DMS153 (cell line): ENCODE measurements at regions not wholly inside any gene's neighbourhood (a gene's known extent, or its start where the extent isn't known, plus 50 kb on each side); places are given as distances from the start of the nearest gene placed in this dataset.

Experiments used
- DNase-seq: peaks from one replicate; lab custom pipeline; 2025; lab: John Stamatoyannopoulos, UW

GRCh38 chr18:38010037-38010436 is 444.4 kb upstream of the CELF4 start:
- no peak for DNase-seq

- DNase-seq = no peak
These were observed 443.7 kb upstream of the CELF4 start for GRCh38 chr18:38009320-38009719.

GRCh38 chr18:38007676-38008330 is 442.2 kb upstream of the CELF4 start:
- DNase-seq = no peak

GRCh38 chr18:38007026-38007425 is 441.4 kb upstream of the CELF4 start:
- DNase-seq = no peak

GRCh38 chr18:38006541-38006940 is 440.9 kb upstream of the CELF4 start:
- no peak for DNase-seq

- no peak for DNase-seq
These were observed 432.1 kb upstream of the CELF4 start for GRCh38 chr18:37997695-37998094.

GRCh38 chr18:37987901-37988300 is 422.3 kb upstream of the CELF4 start:
- DNase-seq = peak; percentile 99

GRCh38 chr18:37986665-37987064 is 421.1 kb upstream of the CELF4 start:
- DNase-seq = no peak

GRCh38 chr18:37985126-37985525 is 419.5 kb upstream of the CELF4 start:
- no peak for DNase-seq

- DNase-seq = no peak
These were observed 415.0 kb upstream of the CELF4 start for GRCh38 chr18:37980556-37980955.

- no peak for DNase-seq
These were observed 409.8 kb upstream of the CELF4 start for GRCh38 chr18:37975446-37975845.

GRCh38 chr18:37967261-37967660 is 401.7 kb upstream of the CELF4 start:
- no peak for DNase-seq

GRCh38 chr18:37965572-37965970 is 400.0 kb upstream of the CELF4 start:
- no peak for DNase-seq

GRCh38 chr18:37964885-37965571 is 399.4 kb upstream of the CELF4 start:
- DNase-seq = no peak

- DNase-seq = no peak
These were observed 398.2 kb upstream of the CELF4 start for GRCh38 chr18:37963837-37964236.

GRCh38 chr18:37962316-37962966 is 396.8 kb upstream of the CELF4 start:
- DNase-seq = no peak

- no peak for DNase-seq
These were observed 392.9 kb upstream of the CELF4 start for GRCh38 chr18:37958499-37958898.

- DNase-seq = no peak
These were observed 391.3 kb upstream of the CELF4 start for GRCh38 chr18:37956902-37957301.

GRCh38 chr18:37956020-37956419 is 390.4 kb upstream of the CELF4 start:
- no peak for DNase-seq

GRCh38 chr18:37955201-37955600 is 389.6 kb upstream of the CELF4 start:
- no peak for DNase-seq

GRCh38 chr18:37953876-37954275 is 388.3 kb upstream of the CELF4 start:
- no peak for DNase-seq

- DNase-seq = no peak
These were observed 382.9 kb upstream of the CELF4 start for GRCh38 chr18:37948471-37948870.

- DNase-seq = no peak
These were observed 380.7 kb upstream of the CELF4 start for GRCh38 chr18:37946324-37946723.
